Endothelial cell of hepatic sinusoid (primary cell): ENCODE measurements at regions not wholly inside any gene's neighbourhood (a gene's known extent, or its start where the extent isn't known, plus 50 kb on each side); places are given as distances from the start of the nearest gene placed in this dataset.
"Not testable (repeated sequence)": the region's sequence is repeated elsewhere in the genome, so short reads cannot be mapped to it uniquely, and the experiment has no call there.

Experiments
- in situ Hi-C: cut with HindIII; loops from 2 replicates; pipeline ENCODE4 v1.10.0; 2017; ENCODE audit warnings: low sequenced_read_pairs

DNA sequence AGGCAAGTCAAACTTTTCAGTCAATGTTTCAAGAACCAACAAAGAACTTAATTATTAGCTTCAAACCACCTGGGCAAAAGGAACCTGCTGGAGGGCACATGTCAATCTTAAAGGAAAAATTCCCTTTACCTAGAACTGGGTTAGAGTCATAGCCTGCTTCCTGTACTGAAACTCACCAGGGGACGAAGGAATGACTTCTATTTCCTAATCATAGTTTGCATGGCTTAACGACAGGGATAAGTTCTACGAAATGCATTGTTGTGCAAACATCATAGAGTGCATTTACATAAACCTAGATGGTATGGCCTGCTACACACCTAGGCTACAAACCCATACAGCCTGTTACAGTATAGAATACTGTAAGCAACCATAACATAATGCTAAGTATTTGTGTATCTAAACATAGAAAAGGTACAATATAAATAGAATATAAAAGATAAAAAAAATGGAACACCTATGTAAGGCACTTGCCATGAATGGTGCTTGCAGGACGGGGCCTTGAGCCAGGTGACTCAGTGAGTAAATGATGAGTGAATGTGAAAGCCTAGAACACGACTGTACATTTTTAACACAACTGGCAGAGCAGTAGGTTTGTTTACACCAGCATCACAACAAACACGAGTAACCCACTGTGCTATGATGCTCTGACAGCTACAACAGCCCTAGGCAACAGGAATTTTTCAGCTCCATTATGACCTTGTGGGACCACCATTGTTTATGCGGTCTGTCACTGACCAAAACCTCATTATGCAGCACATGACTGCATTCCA lies 234.9 kb upstream of the CAND1 start:
- in situ Hi-C loops: no loop called here

DNA sequence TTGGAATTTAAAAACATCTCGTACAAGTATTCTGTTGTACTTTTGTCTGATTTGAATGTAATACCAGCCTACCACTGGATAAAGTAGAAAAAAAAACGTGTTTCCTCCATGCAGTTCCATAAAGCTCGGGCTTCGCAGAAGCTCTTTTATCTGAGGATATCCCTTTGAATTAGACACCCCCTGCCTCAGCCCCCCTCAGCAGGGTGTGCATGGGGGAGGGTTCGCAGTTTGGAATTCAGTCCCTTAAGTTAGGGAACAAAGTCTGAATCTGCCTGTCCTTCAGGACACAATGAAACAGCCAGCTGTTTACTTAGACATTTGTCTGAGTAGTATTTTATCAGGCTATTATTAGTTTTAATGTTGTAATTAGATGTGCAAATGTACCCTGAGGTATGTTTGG lies 234.0 kb upstream of the CAND1 start:
- in situ Hi-C loops: loop anchor here (5.0 kb wide), 1 partner anchor 62 kb away; no protein-coding TSS in a partner anchor

DNA sequence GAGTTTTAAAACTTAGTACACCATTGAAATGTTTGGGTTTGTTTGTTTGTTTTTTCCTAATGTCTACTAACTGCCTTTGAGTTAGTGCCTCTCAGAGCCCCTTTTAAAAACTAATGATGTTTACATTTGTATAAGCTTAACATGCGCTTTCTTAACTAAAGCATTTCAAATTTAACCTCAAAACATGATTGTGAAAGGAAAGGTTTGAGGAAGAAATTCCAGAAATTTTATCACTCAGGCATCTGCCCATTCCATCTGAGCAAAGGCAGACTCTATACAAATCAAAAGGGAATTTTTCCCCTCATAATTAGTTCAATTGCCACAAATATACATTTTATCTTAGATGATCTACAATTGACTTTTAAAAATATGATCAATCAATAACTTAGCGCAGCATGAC lies 230.7 kb upstream of the CAND1 start:
- in situ Hi-C loops: loop anchor here (5.0 kb wide), 1 partner anchor 59 kb away; no protein-coding TSS in a partner anchor

DNA sequence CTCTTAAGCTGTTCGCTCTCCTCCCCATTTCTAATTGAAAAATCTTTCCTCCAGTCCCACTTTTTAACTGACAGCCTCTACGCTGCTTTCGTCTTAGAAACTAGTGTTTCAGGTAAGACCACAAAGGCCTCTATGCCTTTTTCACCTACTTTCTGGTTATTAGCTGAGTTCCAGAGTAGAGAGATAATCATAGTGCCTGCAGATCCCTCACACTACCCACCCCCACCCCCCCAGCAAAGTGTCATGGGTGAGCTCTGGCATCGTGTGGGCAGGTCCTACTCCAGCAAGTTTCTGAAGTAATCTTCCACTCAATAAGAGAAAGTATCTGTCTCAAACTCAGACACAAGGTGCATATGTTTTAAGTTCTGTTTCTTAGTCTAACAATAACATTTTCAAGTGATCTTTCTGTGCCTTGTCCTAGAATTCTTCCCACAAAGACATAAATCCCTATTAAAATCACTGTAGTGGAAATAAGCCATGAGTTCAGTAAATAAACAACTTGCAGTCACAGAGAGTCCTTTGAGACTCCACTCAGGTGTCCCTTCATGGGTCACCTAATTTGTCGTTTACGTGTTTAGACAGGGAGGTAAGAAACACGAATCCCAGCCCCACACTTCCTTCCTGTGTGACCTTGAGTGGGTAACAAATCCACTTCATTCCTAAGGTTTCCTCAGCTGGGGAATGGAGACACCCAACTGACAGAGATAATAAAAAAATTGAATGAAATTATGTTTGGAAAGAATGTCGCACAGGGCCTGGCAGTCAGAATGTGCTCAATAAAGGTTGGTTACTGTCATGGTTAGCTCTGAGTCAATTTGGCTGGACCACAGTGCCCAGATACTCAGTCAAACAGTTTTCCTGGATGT lies 228.9 kb upstream of the CAND1 start:
- in situ Hi-C loops: loop anchor here (5.0 kb wide), 1 partner anchor 57 kb away; no protein-coding TSS in a partner anchor

DNA sequence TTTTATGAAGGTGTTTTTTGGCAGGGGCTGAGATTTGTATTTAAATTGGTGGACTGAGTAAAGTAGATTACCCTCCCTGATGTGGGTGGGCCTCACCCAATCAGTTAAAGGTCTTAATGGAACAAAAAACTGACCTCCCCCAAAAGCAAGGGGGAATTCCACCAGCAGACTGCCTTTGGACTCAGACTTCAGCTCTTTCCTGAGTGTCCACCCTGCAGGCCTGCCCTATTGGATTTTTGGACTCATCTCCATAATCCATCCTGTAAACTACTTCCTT lies 228.4 kb upstream of the CAND1 start:
- in situ Hi-C loops: no loop called here

DNA sequence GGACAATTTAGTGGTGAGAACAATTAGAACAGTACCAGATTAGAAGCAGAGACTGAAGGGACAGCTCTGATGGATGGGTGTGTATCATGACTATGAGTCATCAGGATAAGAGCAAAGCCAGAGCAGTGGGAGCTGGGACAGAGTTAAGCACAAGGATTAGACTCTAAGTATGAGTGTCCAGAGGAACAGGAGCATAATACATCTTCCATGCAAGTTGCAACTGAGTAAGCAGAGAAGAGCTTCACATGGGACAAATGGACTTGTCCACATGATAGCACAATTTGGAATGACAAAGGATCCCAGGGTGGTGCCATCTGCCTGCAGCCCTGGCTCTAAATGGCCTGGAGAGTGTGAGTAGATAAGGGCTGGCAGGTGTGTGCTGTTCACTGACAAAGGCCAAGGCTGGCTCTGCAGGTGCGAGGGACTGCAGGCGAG lies 226.4 kb upstream of the CAND1 start:
- in situ Hi-C loops: no loop called here

DNA sequence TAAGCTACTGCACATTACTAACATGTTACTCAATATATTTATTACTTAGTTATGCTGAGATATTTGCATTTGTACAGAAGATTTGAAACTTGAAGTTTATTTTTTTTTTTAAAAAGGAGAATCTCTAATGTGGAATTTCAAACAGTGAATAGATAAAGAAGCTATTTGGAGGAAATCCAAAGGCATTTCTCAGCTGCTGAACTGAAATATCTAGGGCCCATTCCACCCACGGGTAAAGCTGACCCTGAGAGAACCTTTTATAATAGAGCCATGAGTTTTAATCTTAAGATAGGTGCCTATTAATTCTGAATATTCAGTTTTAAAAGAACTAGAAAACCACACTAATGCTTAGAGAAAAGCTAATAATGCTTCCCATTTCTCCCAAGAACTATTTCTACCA lies 225.4 kb upstream of the CAND1 start:
- in situ Hi-C loops: no loop called here

DNA sequence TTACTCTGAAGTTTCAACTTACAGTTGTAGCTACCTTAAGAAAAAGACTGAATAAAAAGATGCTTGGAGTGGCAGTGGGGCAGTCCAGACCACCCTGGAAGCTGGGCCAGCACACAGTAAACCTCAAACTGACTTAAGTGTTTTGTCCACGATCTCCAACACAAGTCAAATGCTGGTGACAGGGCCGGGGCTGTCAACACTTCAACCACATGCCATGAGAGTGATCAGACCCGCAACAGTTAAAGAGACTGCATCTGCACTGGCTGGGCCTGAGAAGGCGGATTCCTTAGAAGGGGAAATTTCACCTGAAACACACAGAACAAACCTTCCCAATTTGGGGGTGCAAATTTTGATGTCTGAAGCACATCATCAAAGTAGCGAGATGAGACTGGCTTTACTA lies 223.5 kb upstream of the CAND1 start:
- in situ Hi-C loops: no loop called here

DNA sequence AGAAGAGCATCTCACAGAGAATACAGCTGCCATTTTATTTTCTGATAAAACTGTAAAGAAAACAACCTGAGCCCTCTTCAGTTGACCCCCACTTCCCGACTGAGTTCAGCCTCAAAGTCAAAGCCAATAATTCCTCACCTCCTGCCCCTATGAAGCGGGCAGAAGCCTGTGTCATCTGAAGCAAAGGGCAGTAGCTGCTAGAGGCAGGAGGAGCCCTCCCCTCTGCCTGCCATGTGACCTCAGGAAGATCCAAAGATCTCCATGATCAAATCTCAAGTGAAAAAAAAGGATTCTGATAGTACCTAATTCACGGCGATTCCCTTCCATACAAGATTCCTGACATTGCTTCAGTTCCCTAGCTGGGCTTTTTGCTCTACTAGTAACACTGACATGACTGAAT lies 223.1 kb upstream of the CAND1 start:
- in situ Hi-C loops: no loop called here

DNA sequence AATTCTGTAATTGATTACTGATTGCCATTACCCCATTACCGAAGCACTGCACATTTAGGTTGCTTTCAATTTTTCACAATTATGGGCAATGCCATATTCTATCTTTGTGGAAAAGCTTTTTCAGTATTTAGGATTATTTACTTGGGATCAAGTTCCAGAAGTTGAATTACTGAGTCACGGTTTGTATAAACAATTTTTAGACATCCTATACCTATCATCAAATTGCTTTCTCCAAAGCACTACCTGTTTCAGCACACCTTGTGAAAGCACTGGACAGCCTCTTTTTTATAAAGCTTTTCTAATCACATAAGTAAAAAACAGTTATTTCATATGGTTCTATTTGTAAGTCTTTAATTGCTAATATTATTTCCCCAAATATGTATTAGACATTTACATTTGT lies 221.5 kb upstream of the CAND1 start:
- in situ Hi-C loops: no loop called here

DNA sequence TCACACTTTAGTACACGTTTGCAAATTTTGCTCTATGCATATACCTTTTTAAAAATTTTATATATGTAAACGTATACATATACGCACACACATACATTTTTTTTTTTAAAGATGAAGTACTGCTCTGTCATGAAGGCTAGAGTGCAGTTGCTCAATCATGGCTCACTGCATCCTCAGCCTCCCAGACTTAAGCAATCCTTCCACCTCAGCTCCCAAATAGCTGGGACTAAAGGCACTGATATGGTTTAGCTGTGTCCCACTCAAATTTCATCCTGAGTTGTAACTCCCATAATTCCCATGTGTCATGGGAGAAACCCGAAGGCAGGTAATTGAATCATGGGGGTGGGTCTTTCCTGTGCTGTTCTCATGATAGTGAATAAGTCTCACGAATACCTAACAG lies 220.8 kb upstream of the CAND1 start:
- in situ Hi-C loops: no loop called here

DNA sequence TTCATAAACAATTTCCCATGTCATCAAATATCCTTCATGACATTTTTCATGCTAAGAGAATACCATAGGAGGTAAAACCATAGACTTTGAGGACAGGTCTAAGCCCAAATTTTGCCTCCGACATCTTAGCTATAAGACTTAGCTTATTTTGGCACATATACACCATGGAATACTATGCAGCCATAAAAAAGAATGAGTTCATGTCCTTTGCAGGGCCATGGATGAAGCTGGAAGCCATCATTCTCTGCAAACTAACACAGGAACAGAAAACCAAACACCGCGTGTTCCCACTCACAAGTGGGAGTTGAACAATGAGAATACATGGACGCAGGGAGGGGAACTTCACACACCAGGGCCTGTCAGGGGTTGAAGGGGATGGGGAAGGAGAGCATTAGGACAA lies 220.0 kb upstream of the CAND1 start:
- in situ Hi-C loops: not testable (repeated sequence)

DNA sequence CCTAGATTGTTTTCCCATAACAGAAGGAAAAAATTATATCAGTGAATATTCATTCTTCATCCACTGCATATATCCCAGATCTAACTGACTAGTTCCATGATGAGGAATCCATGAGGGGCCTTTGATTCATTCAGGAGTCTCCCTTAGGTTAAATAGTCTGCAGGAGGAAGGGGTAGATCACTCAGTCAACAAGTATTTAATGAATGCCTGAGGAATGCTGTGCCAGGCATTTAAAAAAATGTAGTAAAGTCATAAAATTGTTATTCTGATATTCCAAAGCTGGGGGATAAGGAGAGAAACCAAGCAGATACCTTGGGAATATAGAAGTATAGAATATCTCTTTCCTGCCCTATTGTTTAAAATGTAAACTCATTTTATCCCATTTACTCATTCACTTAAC lies 216.2 kb upstream of the CAND1 start:
- in situ Hi-C loops: no loop called here

DNA sequence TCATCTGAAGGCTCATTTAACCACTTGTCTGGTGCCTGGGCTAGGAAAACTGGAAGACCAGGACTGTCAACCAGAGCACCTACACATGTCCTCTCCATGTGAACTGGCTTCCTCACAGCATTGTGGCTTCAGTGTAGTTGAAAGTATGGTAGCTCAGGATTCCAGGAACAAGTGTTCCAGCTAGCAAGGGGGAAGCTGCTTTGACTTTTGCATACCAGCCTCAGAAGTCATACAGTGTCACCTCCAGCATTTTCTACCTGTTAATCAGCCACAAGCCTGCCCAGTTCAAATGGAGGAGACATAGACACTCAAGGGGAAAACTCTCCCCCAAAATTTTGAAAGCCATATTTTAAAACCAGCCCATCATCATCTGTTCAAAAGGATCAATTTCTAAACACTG lies 212.8 kb upstream of the CAND1 start:
- in situ Hi-C loops: no loop called here

DNA sequence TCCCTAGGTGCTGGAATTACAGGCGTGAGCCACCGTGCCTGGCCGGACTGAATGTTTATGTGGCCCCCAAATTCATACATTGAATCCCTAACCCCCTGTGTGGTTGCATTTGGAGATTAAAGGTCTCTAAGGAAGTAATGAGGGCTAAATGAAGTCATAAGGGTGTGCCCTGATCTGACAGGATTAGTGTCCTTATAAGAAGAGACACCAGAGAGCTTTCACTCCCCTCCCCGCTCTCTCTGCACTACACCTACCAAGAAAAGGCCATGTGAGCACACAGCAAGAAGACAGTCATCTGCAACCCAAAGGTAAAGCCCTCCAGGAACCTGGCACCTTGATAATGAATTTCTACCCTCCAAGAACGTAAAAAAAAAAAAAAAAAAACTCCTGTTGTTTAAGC lies 212.1 kb upstream of the CAND1 start:
- in situ Hi-C loops: no loop called here

DNA sequence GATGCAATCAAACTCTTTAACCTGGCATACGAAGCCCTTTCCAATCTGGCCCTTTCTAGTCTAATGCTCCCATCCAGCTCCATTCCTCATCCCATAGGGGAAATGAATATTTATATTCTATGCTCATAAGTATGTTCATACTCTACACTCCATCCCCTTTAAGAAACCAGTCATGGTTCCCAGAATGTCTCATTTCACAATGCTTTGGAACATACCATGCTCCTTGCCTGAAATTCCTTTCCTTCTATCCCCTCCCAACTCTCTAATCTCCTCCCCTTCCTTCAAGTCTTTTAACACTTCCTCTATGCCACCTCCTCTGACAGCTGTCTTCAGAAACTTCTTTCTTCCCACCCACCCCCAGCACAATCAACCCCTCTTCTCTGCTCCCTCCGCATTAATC lies 207.0 kb upstream of the CAND1 start:
- in situ Hi-C loops: no loop called here

DNA sequence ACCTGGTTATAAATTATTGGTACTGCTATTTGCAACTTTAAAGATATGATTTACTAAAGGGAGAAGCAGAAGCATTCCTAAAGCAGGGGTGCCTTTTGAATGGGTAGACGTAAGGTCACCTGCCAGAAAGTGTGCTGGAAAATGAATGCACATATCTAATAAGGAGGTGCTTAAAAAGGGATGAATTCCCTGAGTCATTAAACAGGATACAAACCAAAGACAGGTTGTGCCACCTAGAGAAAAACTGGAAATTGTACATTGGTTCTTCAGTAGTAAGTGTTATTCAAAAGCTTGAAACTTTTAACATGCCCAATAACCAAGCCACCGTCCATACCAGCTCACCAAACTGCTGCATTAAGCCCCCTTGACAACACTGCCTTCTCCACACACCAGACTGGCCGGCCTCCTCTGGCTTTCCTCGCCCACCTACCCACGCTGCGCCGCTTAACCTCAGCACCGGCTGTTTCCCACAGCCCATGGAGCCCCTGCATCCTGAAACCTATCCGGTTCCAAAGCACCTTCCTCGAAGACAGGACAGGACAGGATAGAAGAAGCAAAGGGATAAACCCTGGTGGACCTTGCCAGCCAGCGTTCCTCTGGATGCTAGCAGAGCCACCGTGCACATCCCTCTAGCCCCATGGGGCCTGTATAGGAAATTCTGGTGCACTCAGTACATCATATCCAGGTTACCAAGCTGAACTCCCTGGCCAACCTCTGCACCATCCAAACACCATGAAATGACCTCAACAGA lies 201.5 kb upstream of the CAND1 start:
- in situ Hi-C loops: no loop called here

DNA sequence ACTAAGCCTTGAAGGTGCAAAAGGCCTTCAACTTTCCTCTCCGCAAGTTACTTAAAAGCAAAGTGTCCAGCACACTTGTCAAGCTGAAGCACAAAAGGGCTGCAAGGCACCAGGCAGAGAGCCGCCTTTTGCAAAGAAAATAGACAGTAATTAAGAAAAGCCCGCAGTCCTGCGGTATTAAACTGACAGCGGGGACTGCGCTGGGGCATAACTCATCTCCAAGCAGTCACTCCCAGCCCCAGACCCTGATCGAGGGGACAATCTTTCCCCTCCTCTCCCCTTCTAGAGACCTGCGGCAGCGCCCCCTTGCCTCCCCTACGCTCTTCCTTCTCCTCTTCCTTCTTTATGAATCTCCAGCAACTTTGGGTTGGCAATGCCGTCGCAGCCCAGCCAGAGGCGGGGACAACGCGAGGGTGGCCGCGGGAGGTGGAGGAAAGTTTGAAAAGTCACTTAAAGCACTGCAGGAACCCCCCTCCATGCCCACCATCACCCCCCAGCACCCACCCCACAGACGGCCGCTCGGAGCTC lies 200.9 kb upstream of the CAND1 start:
- in situ Hi-C loops: no loop called here

DNA sequence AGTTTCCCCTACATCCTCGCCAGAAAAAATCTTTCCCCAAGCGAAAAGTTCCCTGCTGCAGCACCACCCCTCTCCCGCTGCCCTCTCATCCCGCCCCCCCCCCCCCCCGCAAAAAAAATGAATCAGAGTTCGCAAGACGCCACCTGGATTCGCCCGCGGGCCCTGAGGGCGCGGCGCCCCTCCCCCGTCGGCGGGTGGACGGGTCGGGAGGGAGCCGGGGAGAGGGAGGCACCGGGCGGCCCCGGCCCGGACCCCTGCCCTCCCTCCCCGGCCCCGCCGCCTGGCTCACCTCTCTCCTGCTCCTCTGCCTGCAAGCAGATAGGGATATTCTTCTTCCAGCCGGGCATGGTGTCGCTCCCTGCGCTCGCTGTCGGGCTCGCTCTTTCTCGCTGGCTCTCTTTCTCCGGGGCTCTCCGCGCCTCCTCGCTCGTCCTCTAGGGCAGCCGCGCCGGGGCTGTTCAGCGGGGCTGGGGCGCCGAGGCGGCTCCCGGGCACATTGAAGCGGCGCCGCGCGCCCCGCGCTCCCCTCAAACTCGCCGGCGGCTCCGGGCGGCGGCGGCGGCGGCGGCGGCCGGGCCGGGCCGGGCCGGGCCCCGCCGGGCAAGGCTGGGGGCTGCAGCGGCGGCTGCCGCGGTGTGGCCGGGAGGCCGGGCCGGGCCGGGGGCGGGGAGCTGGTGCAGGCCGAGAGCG lies 200.3 kb upstream of the CAND1 start:
- in situ Hi-C loops: no loop called here

DNA sequence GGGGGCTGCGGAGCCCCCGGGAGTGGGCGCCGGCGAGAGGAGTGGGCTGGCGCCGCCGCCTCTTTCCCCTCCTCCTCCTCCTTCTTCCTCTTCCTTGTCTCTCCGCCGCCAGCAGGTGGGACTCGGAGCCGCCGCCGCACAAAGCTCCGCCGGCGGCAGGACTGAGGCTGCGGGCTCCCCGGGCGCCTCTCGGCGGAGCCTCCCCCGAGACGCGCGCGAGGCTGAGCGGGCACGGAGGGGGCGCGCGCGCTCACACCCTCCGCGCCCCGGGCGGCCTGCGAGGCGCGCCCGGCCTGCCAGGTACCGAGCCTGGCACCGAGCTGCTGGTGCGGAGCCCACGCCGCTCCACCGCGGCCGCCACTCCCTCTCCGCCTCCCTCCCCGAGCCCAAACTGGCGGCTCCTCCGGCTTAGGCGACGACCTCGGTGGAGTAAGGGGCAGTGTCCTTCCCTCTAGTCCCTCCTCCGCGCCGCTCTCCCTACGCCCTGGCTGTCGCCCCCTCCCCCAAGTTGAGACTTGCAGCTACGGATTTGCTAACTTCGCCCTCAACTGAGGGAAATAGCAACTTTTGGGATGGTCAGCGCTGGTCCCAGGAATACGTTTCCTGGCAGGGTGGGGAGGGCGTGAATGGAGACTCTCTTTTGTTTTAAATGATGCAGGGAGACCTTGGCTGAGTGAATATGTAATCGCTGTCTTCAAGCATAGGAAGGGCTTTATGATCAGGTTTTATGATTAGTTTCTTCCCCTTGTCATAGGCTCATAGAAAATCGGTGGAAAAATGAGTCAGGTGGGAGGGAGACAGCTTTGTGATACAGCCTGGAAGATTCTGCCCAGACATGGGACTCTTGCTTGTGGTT lies 199.5 kb upstream of the CAND1 start:
- in situ Hi-C loops: loop anchor here (5.0 kb wide), 1 partner anchor 83 kb away; no protein-coding TSS in a partner anchor
